ENCODE measurements at regions not wholly inside any gene's neighbourhood (a gene's known extent, or its start where the extent isn't known, plus 50 kb on each side); places are given as distances from the start of the nearest gene placed in this dataset.

GRCh38 chr4:119833611-119834010, 205.0 kb upstream of the PDE5A start:
- Histone ChIP-seq H3K4me3 (ENCODE audit: low read depth, low read length, poor library complexity, severe bottlenecking) (no peak overlapping the region), H3K79me2 (ENCODE audit: insufficient read depth, low read depth, low read length) (no peaks in the 10 kb centered on the region), H3K9me2 (ENCODE audit: insufficient read depth, low read length) (no peaks in the 10 kb centered on the region), H3K4me2 (ENCODE audit: low read length) (no peak overlapping the region), H3K9me3 (ENCODE audit: low read length) (no peaks in the 10 kb centered on the region), H4K20me1 (ENCODE audit: insufficient read depth, low read length) (no peaks in the 10 kb centered on the region), H3K27ac (ENCODE audit: low read depth, low read length, poor library complexity, severe bottlenecking) (no peak overlapping the region), H3K4me1 (ENCODE audit: insufficient read depth, low read length, poor library complexity, severe bottlenecking) (no peaks in the 10 kb centered on the region), H2AFZ (ENCODE audit: low read length) (no peak overlapping the region), H3K36me3 (ENCODE audit: insufficient read depth, low read length) (no peaks in the 10 kb centered on the region)
- intact Hi-C loops (cut with micrococcal nuclease; ENCODE audit: unreplicated experiment), result no loop called here
- POLR2A ChIA-PET, result interaction anchor here (0.6 kb wide), 2 partner anchors 15 to 1527 kb away, joined by 3 to 5 read pairs; no protein-coding TSS in a partner anchor
- DNase-seq (ENCODE audit: low spot score), result no peak
- TF ChIP-seq CTCF (conservative IDR thresholded peaks at IDR 0.05; ENCODE audit: low read length) (no peak), EZH2phosphoT487 (IDR thresholded peaks at IDR 0.05; ENCODE audit: borderline replicate concordance, low read depth, low read length) (no peak)
- no TSS peak for BruUV-seq (replicated peaks)
- CTCF ChIA-PET (ENCODE audit: unreplicated experiment), result no interaction called here

- H3K4me2 ChIP-seq (ENCODE audit: low read length), result no peak overlapping the region
- intact Hi-C loops (cut with micrococcal nuclease; ENCODE audit: unreplicated experiment), result no loop called here
- BruUV-seq (replicated peaks), result no TSS peak
Observed at GRCh38 chr4:119832776-119833175, 204.2 kb upstream of the PDE5A start.

More at GRCh38 chr4:119832776-119833175, 204.2 kb upstream of the PDE5A start:
- Histone ChIP-seq H3K4me1 (ENCODE audit: insufficient read depth, low read length, poor library complexity, severe bottlenecking) (no peaks in the 10 kb centered on the region), H3K4me3 (ENCODE audit: low read depth, low read length, poor library complexity, severe bottlenecking) (no peak overlapping the region), H3K27ac (ENCODE audit: low read depth, low read length, poor library complexity, severe bottlenecking) (no peak overlapping the region), H3K9me2 (ENCODE audit: insufficient read depth, low read length) (no peaks in the 10 kb centered on the region), H4K20me1 (ENCODE audit: insufficient read depth, low read length) (no peaks in the 10 kb centered on the region), H3K9me3 (ENCODE audit: low read length) (no peaks in the 10 kb centered on the region), H3K36me3 (ENCODE audit: insufficient read depth, low read length) (no peaks in the 10 kb centered on the region), H2AFZ (ENCODE audit: low read length) (no peak overlapping the region), H3K79me2 (ENCODE audit: insufficient read depth, low read depth, low read length) (no peaks in the 10 kb centered on the region)
- no peak for TF ChIP-seq CTCF (conservative IDR thresholded peaks at IDR 0.05; ENCODE audit: low read length)
- TF ChIP-seq EZH2phosphoT487 (IDR thresholded peaks at IDR 0.05; ENCODE audit: borderline replicate concordance, low read depth, low read length), result no peak
- POLR2A ChIA-PET, result no interaction called here
- CTCF ChIA-PET (ENCODE audit: unreplicated experiment), result no interaction called here
- DNase-seq (ENCODE audit: low spot score), result no peak

All from OCI-LY7 (cell line).